ENCODE measurements at regions not wholly inside any gene's neighbourhood (a gene's known extent, or its start where the extent isn't known, plus 50 kb on each side); places are given as distances from the start of the nearest gene placed in this dataset.

DNA sequence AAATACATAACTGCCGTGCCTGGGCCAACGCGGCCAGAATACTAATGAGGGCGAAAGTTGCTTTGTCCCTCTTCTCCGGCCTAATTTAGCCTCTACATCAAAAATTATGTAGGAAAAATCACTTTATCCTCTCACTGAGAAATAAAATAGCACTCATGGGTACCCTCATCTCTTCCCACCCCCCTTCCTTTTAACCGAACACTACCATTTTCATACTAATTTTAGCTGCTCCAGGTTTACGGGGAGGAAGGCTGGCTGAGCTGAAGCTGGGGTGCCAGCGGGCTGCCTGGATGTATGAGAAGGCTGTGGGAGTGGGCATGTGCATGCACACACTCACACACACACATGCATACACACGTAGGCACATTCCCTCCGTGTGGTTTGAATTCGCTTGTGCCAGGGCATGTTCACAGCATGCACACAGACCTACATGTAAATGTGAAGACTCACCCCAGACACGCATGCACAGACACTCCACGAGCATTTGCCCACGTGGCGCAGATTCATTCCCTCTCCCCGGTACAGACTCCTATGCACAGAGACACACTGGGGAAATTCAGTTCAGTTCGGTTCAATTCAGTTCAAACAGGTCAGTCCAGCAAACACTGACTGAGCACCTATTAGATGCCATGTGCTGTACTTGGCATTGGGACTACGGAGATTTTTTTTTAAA lies 145.1 kb downstream of the MRM1 start:
- TF ChIP-seq, protein P1, sequence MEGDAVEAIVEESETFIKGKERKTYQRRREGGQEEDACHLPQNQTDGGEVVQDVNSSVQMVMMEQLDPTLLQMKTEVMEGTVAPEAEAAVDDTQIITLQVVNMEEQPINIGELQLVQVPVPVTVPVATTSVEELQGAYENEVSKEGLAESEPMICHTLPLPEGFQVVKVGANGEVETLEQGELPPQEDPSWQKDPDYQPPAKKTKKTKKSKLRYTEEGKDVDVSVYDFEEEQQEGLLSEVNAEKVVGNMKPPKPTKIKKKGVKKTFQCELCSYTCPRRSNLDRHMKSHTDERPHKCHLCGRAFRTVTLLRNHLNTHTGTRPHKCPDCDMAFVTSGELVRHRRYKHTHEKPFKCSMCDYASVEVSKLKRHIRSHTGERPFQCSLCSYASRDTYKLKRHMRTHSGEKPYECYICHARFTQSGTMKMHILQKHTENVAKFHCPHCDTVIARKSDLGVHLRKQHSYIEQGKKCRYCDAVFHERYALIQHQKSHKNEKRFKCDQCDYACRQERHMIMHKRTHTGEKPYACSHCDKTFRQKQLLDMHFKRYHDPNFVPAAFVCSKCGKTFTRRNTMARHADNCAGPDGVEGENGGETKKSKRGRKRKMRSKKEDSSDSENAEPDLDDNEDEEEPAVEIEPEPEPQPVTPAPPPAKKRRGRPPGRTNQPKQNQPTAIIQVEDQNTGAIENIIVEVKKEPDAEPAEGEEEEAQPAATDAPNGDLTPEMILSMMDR (conservative IDR thresholded peaks at IDR 0.05; ENCODE audit: low read depth, low read length) = no peak
- no peak for TF ChIP-seq EZH2 (IDR thresholded peaks at IDR 0.05; ENCODE audit: low read length, unreplicated experiment)
- TF ChIP-seq EZH2phosphoT487 (IDR thresholded peaks at IDR 0.05; ENCODE audit: borderline replicate concordance, low read length) = no peak
